ENCODE measurements at regions not wholly inside any gene's neighbourhood (a gene's known extent, or its start where the extent isn't known, plus 50 kb on each side); places are given as distances from the start of the nearest gene placed in this dataset.
"Not testable (repeated sequence)": the region's sequence is repeated elsewhere in the genome, so short reads cannot be mapped to it uniquely, and the experiment has no call there.

GRCh38 chr6:27668442-27669294, 195.8 kb upstream of the ZNF184 start:
- peak; percentile 40 for DNase-seq

GRCh38 chr6:27667657-27668441, 194.9 kb upstream of the ZNF184 start:
- no peak for DNase-seq

- DNase-seq = no peak
These were observed 194.2 kb upstream of the ZNF184 start for GRCh38 chr6:27667016-27667656.

GRCh38 chr6:27662769-27663168, 189.9 kb upstream of the ZNF184 start:
- DNase-seq = no peak

GRCh38 chr6:27662212-27662611, 189.3 kb upstream of the ZNF184 start:
- not testable (repeated sequence) for DNase-seq

GRCh38 chr6:27653143-27653825, 180.4 kb upstream of the ZNF184 start:
- DNase-seq = not testable (repeated sequence)

GRCh38 chr6:27651371-27651732, 178.4 kb upstream of the ZNF184 start:
- DNase-seq = no peak

- DNase-seq = peak; percentile 7
These were observed 177.9 kb upstream of the ZNF184 start for GRCh38 chr6:27650620-27651370.

- no peak for DNase-seq
These were observed 171.6 kb upstream of the ZNF184 start for GRCh38 chr6:27644528-27644927.

- no peak for DNase-seq
These were observed 170.0 kb upstream of the ZNF184 start for GRCh38 chr6:27642744-27643456.

- not testable (repeated sequence) for DNase-seq
These were observed 163.0 kb upstream of the ZNF184 start for GRCh38 chr6:27635886-27636285.

GRCh38 chr6:27633221-27633688, 160.3 kb upstream of the ZNF184 start:
- DNase-seq = not testable (repeated sequence)

- DNase-seq = no peak
These were observed 158.7 kb upstream of the ZNF184 start for GRCh38 chr6:27631609-27631916.

GRCh38 chr6:27630727-27631608, 158.1 kb upstream of the ZNF184 start:
- no peak for DNase-seq

GRCh38 chr6:27624694-27625262, 151.9 kb upstream of the ZNF184 start:
- DNase-seq = no peak

- DNase-seq = no peak
These were observed 150.2 kb upstream of the ZNF184 start for GRCh38 chr6:27623103-27623502.

- DNase-seq = no peak
These were observed 146.5 kb upstream of the ZNF184 start for GRCh38 chr6:27619436-27619835.

GRCh38 chr6:27617700-27618689, 145.1 kb upstream of the ZNF184 start:
- DNase-seq = no peak

All from CD4-positive, alpha-beta T cell treated with Interleukin-10 for 1 hour (primary cell).